Tibial nerve (tissue), 4 donors: ENCODE measurements at regions not wholly inside any gene's neighbourhood (a gene's known extent, or its start where the extent isn't known, plus 50 kb on each side); places are given as distances from the start of the nearest gene placed in this dataset.
"Not testable (repeated sequence)": the region's sequence is repeated elsewhere in the genome, so short reads cannot be mapped to it uniquely, and the experiment has no call there.

ENCODE experiments used
- DNase-seq, 2 donors: peaks; one replicate each; pipeline ENCODE4 v3.0.0-alpha.2; 2019; ENCODE audit warnings: low spot score in 2 of 2
- H3K27ac ChIP-seq, 4 donors: fragments of 200-600 bp; sonication (generic) in 3 of 4; one replicate each; pipeline ENCODE4 v1.5.1; 2017 to 2019; ENCODE audit warnings: mild to moderate bottlenecking in 1 of 4
- H3K27me3 ChIP-seq, 2 donors: fragments of 200-600 bp; sonication (generic) in 1 of 2; one replicate each; pipeline versions ENCODE4 v1.5.1 to v1.6.0; 2017 to 2019
- H3K36me3 ChIP-seq, 3 donors: fragments of 200-600 bp; sonication (generic); one replicate each; pipeline ENCODE4 v1.5.1; 2018 to 2019
- H3K4me1 ChIP-seq, 4 donors: fragments of 200-600 bp; sonication (generic) in 3 of 4; one replicate each; pipeline ENCODE4 v1.5.1; 2017 to 2019
- H3K4me3 ChIP-seq, 4 donors: fragments of 200-600 bp; sonication (generic) in 3 of 4; one replicate each; pipeline ENCODE4 v1.5.1; 2017 to 2019; ENCODE audit warnings: mild to moderate bottlenecking in 1 of 4, moderate library complexity in 1 of 4
- H3K9me3 ChIP-seq, 4 donors: fragments of 200-600 bp; sonication (generic) in 3 of 4; one replicate each; pipeline ENCODE4 v1.5.1; 2017 to 2019
- EP300 ChIP-seq, 2 donors: sonication (generic); formaldehyde crosslinking; IDR thresholded peaks; one replicate each; pipeline ENCODE4 v1.6.1; 2017; ENCODE audit warnings: antibody characterized with exemption in 2 of 2, mild to moderate bottlenecking in 1 of 2
- POLR2A ChIP-seq, 2 donors: fragments of 450-650 bp; IDR thresholded peaks; one replicate each; pipeline ENCODE4 v1.6.1; 2017; ENCODE audit warnings: antibody characterized with exemption in 2 of 2, mild to moderate bottlenecking in 2 of 2, moderate library complexity in 2 of 2
- WGBS, 2 donors: methylation state at CpG; one replicate each; pipeline ENCODE4 v1.1.5; 2018; 5-methylcytosine and 5-hydroxymethylcytosine counted together
- TF ChIP-seq, protein P1 (sequence below), 5 experiments: fragments of 200-600 bp in 3 of 5; fragments of 450-650 bp in 2 of 5; sonication (generic) in 3 of 5; IDR thresholded peaks; one replicate each; pipeline ENCODE4 v1.5.1; 2016 to 2019; ENCODE audit warnings: antibody characterized with exemption in 5 of 5, mild to moderate bottlenecking in 3 of 5, moderate library complexity in 2 of 5

DNA sequence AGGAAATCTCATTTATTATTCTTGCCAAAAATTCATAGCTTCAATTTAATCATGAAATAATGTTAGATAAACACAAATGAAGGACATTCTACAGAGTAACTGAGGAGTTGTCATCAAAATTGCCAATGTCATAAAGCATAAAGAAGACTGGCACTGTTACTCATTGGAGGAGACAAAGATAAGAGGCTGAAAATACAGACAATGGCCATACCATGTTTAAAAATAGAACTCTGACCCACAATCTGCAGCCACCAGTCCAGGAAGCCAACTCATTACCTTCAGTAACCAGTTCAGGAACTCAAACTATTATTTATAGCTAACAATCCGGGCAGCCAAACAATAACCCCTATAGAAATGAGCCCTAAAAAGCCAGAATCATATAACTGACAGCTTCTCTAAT is 795.6 kb downstream of the TENT5A start:
- Histone ChIP-seq H3K4me1 (peaks cover 0 to 7% (median 0%) of the 10 kb centered on the region in 4 donors), H3K27ac (no peak overlapping the region), H3K9me3 (no peaks in the 10 kb centered on the region), H3K27me3 (no peaks in the 10 kb centered on the region), H3K36me3 (no peaks in the 10 kb centered on the region), H3K4me3 (no peak overlapping the region)
- TF ChIP-seq POLR2A (IDR thresholded peaks at IDR 0.05) (no peak), EP300 (IDR thresholded peaks at IDR 0.05) (no peak)
- TF ChIP-seq, protein P1, sequence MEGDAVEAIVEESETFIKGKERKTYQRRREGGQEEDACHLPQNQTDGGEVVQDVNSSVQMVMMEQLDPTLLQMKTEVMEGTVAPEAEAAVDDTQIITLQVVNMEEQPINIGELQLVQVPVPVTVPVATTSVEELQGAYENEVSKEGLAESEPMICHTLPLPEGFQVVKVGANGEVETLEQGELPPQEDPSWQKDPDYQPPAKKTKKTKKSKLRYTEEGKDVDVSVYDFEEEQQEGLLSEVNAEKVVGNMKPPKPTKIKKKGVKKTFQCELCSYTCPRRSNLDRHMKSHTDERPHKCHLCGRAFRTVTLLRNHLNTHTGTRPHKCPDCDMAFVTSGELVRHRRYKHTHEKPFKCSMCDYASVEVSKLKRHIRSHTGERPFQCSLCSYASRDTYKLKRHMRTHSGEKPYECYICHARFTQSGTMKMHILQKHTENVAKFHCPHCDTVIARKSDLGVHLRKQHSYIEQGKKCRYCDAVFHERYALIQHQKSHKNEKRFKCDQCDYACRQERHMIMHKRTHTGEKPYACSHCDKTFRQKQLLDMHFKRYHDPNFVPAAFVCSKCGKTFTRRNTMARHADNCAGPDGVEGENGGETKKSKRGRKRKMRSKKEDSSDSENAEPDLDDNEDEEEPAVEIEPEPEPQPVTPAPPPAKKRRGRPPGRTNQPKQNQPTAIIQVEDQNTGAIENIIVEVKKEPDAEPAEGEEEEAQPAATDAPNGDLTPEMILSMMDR (IDR thresholded peaks at IDR 0.05), result no peak
- DNase-seq, result no peak
- 44 to 59% methylated on average over 1 of the region's 1 CpG for WGBS, 2 donors

DNA sequence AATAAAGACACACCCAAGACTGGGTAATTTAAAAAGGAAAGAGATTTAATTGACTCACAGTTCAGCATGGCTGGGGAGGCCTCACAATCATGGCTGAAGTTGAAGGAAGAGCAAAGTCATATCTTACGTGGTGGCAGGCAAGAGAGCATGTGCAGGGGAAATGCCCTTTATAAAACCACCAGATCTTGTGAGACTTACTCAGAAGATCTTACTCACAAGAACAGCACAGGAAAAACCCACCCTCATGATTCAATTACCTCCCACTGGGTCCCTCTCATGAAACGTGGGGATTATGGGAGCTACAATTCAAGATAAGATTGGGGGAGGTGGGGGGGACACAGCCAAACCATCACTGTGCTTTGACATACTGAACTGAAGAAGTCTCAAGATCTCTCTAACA is 800.0 kb downstream of the TENT5A start:
- not testable (repeated sequence) for H3K4me3 ChIP-seq, H3K9me3 ChIP-seq, H3K4me1 ChIP-seq, H3K27me3 ChIP-seq, H3K36me3 ChIP-seq, DNase-seq, H3K27ac ChIP-seq
- WGBS, 2 donors, result 69% methylated on average over 2 of the region's 2 CpGs

DNA sequence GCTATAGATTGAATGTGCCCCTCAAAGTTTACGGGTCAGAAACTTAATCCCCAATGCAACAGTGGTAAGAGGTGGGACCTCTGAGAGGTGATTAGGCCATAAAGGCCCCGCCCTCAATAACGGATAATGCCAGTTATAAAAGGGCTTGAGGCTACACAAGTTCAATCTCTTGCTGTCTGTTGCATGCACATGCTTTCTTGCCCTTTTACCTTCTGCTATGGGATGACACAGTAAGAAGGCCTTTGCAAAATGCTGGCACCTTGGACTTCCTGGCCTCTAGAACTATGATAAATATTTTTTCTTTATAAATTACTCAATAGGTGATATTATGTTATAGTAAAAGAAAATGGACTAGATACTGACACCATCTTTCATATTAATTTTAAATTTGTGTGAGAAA is 806.1 kb downstream of the TENT5A start:
- Histone ChIP-seq H3K4me1 (peaks cover 0 to 2% (median 0%) of the 10 kb centered on the region in 4 donors), H3K27ac (no peak overlapping the region), H3K9me3 (no peaks in the 10 kb centered on the region), H3K36me3 (no peaks in the 10 kb centered on the region), H3K4me3 (no peak overlapping the region), H3K27me3 (no peaks in the 10 kb centered on the region)
- no peak for DNase-seq
- TF ChIP-seq, protein P1 (IDR thresholded peaks at IDR 0.05), result no peak
- no peak for TF ChIP-seq POLR2A (IDR thresholded peaks at IDR 0.05)
- no peak for TF ChIP-seq EP300 (IDR thresholded peaks at IDR 0.05)
- 73 to 94% methylated on average over 3 of the region's 3 CpGs for WGBS, 2 donors

DNA sequence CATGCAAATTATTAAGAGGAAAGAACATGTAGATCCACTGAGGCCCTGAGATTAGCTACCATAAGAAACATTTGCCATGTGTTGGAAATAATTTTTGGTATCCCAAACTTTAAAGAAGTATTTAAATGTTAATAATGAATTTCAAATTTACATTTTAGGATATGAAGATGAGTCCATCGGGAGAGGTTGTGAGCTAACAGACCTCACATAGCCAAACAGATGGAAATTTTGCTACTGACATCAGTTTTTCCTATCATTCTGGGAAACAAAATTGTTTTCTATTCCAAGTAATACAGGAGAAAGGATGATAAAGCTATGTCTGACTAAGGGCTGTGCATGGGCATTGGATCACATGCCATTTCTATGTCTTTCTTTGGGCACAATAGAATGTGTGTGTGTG is 809.6 kb downstream of the TENT5A start:
- H3K27ac ChIP-seq, result no peak overlapping the region
- H3K4me1 ChIP-seq, result peaks cover 0 to 13% (median 3%) of the 10 kb centered on the region in 4 donors
- no peak overlapping the region for H3K4me3 ChIP-seq
- no peaks in the 10 kb centered on the region for H3K36me3 ChIP-seq
- no peaks in the 10 kb centered on the region for H3K27me3 ChIP-seq
- WGBS, 2 donors, result 61 to 70% methylated on average over 1 of the region's 1 CpG
- TF ChIP-seq, protein P1 (IDR thresholded peaks at IDR 0.05), result no peak
- TF ChIP-seq POLR2A (IDR thresholded peaks at IDR 0.05), result no peak
- TF ChIP-seq EP300 (IDR thresholded peaks at IDR 0.05), result no peak
- H3K9me3 ChIP-seq, result no peaks in the 10 kb centered on the region
- DNase-seq, result no peak

DNA sequence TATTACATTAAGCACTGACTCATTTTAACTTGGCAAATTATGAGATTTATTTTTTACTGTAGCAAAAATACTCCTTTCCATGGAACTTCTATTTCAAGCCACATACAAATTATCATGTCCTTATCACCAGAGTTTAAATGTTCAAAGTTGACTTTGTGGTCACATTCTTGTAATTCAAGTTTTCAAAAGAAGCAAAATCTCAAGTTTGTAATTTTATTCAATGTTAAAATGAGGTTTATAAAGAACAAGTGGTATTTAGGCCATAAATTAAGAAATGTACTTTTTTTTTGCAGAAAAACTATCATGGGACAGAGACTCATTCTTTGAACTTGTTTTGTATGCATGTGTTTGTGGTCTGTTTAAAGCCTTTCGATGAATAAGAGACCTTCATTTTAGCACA is 811.5 kb downstream of the TENT5A start:
- Histone ChIP-seq H3K36me3 (no peaks in the 10 kb centered on the region), H3K4me1 (peaks cover 0 to 13% (median 3%) of the 10 kb centered on the region in 4 donors), H3K27me3 (no peaks in the 10 kb centered on the region), H3K4me3 (no peak overlapping the region), H3K27ac (no peak overlapping the region), H3K9me3 (peaks cover 0 to 13% (median 0%) of the 10 kb centered on the region in 4 donors)
- no peak for TF ChIP-seq EP300 (IDR thresholded peaks at IDR 0.05)
- TF ChIP-seq POLR2A (IDR thresholded peaks at IDR 0.05), result no peak
- TF ChIP-seq, protein P1 (IDR thresholded peaks at IDR 0.05), result no peak
- no peak for DNase-seq
- 34 to 50% methylated on average over 1 of the region's 1 CpG for WGBS, 2 donors

DNA sequence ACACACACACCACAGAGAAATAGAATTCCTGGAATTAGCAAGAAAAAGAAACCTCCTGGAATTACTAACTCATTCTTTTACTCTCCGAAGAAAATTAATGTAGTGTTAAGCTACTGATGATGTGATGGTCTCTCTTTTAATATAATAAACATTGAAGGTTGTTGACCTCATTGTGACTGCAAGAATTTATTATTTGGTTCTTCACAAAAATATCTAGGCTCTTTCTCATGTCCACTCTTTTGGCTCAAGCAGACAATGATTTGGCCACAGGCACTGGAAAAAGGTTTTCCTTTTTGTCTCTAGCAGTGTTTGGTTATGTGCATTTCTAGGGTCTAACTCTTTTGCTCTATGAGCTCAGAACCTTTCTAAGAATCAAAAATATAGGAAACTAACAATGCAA is 811.9 kb downstream of the TENT5A start:
- H3K27me3 ChIP-seq, result no peaks in the 10 kb centered on the region
- H3K4me3 ChIP-seq, result no peak overlapping the region
- DNase-seq, result no peak
- TF ChIP-seq, protein P1 (IDR thresholded peaks at IDR 0.05), result no peak
- TF ChIP-seq POLR2A (IDR thresholded peaks at IDR 0.05), result no peak
- no peak for TF ChIP-seq EP300 (IDR thresholded peaks at IDR 0.05)
- WGBS, 2 donors, result 10 to 24% methylated on average over 1 of the region's 1 CpG
- peaks cover 0 to 13% (median 0%) of the 10 kb centered on the region in 4 donors for H3K9me3 ChIP-seq
- peaks cover 0 to 13% (median 3%) of the 10 kb centered on the region in 4 donors for H3K4me1 ChIP-seq
- H3K27ac ChIP-seq, result no peak overlapping the region
- no peaks in the 10 kb centered on the region for H3K36me3 ChIP-seq
